Neuronal stem cell (in vitro differentiated cells): ENCODE measurements at regions not wholly inside any gene's neighbourhood (a gene's known extent, or its start where the extent isn't known, plus 50 kb on each side); places are given as distances from the start of the nearest gene placed in this dataset.

ENCODE experiments used
- DNase-seq: peaks from one replicate; pipeline ENCODE4 v3.0.0-alpha.2; 2013; ENCODE audit warnings: low spot score
- H2AFZ ChIP-seq: one replicate; pipeline ENCODE4 v1.6.1; 2013; ENCODE audit warnings: mild to moderate bottlenecking, low read length, inconsistent platforms
- H2AK5ac ChIP-seq: 2 replicates; pipeline ENCODE4 v1.6.1; 2013; ENCODE audit warnings: low read depth, mild to moderate bottlenecking, inconsistent platforms, low read length, moderate library complexity, mixed read lengths
- H2BK120ac ChIP-seq: 2 replicates; pipeline ENCODE4 v1.6.1; 2013; ENCODE audit warnings: low read depth, mild to moderate bottlenecking, inconsistent platforms, low read length, moderate library complexity, mixed read lengths
- H2BK12ac ChIP-seq: one replicate; pipeline ENCODE4 v1.6.1; 2013; ENCODE audit warnings: low read length, inconsistent platforms
- H2BK15ac ChIP-seq: 2 replicates; pipeline ENCODE4 v1.6.1; 2013; ENCODE audit warnings: mild to moderate bottlenecking, low read length, inconsistent platforms, mixed read lengths
- H2BK5ac ChIP-seq: one replicate; pipeline ENCODE4 v1.6.1; 2013; ENCODE audit warnings: inconsistent platforms, mild to moderate bottlenecking, low read length, moderate library complexity
- H3K14ac ChIP-seq: one replicate; pipeline ENCODE4 v1.6.1; 2013; ENCODE audit warnings: low read length, inconsistent platforms
- H3K18ac ChIP-seq: 2 replicates; pipeline ENCODE4 v1.6.1; 2013; ENCODE audit warnings: low read length, inconsistent platforms
- H3K23ac ChIP-seq: 2 replicates; pipeline ENCODE4 v1.6.1; 2013; ENCODE audit warnings: low read depth, mild to moderate bottlenecking, mixed read lengths, low read length, inconsistent platforms; ENCODE audit not compliant: poor library complexity
- H3K27ac ChIP-seq: replicated peaks from 3 replicates; pipeline ENCODE4 v1.5.1; 2013; ENCODE audit warnings: low read length, inconsistent platforms
- H3K27me3 ChIP-seq, 3 experiments: 2 replicates each; pipeline ENCODE4 v1.6.1; 2013; ENCODE audit warnings: low read length in 3 of 3, mild to moderate bottlenecking in 2 of 3, inconsistent platforms in 1 of 3, low read depth in 1 of 3, mixed read lengths in 1 of 3, moderate library complexity in 1 of 3; ENCODE audit not compliant: control insufficient read depth in 3 of 3, insufficient read depth in 3 of 3
- H3K36me3 ChIP-seq, 2 donors: replicated peaks in 1 of 2; 2 replicates each; pipeline ENCODE4 v1.6.1; 2013; ENCODE audit warnings: low read length in 2 of 2; ENCODE audit not compliant: control insufficient read depth in 2 of 2, insufficient read depth in 2 of 2
- H3K4ac ChIP-seq: 2 replicates; pipeline ENCODE4 v1.6.1; 2013; ENCODE audit warnings: inconsistent platforms, mild to moderate bottlenecking, low read length, moderate library complexity
- H3K4me1 ChIP-seq, 2 donors: 1 replicate in 1 of 2; 2 replicates in 1 of 2; pipeline ENCODE4 v1.6.1; 2013; ENCODE audit warnings: low read length in 2 of 2, low read depth in 1 of 2; ENCODE audit not compliant: control insufficient read depth in 2 of 2, insufficient read depth in 1 of 2
- H3K4me2 ChIP-seq: one replicate; pipeline ENCODE4 v1.6.1; 2013; ENCODE audit warnings: mild to moderate bottlenecking, low read length, inconsistent platforms; ENCODE audit not compliant: insufficient read depth, poor library complexity, severe bottlenecking
- H3K4me3 ChIP-seq, 2 donors: 2 replicates each; pipeline ENCODE4 v1.5.1; 2013; ENCODE audit warnings: low read length in 2 of 2, mild to moderate bottlenecking in 2 of 2, inconsistent platforms in 1 of 2, moderate library complexity in 1 of 2
- H3K79me1 ChIP-seq: one replicate; pipeline ENCODE4 v1.6.1; 2013; ENCODE audit warnings: low read depth, mild to moderate bottlenecking, inconsistent platforms, low read length, moderate library complexity
- H3K9ac ChIP-seq: one replicate; pipeline ENCODE4 v1.6.1; 2013; ENCODE audit warnings: mild to moderate bottlenecking, low read depth, low read length, inconsistent platforms; ENCODE audit not compliant: poor library complexity
- H3K9me3 ChIP-seq, 2 donors: replicated peaks in 1 of 2; 2 replicates each; pipeline versions ENCODE3 to v1.6.1; 2013; ENCODE audit warnings: low read length in 2 of 2, mild to moderate bottlenecking in 2 of 2, inconsistent platforms in 1 of 2, low read depth in 1 of 2, mixed read lengths in 1 of 2, moderate library complexity in 1 of 2; ENCODE audit not compliant: control insufficient read depth in 2 of 2, insufficient read depth in 1 of 2
- H4K8ac ChIP-seq: one replicate; pipeline ENCODE4 v1.6.1; 2013; ENCODE audit warnings: low read depth, mild to moderate bottlenecking, inconsistent platforms, low read length, moderate library complexity
- H4K91ac ChIP-seq: one replicate; pipeline ENCODE4 v1.6.1; 2013; ENCODE audit warnings: low read length, low read depth, mild to moderate bottlenecking, inconsistent platforms; ENCODE audit not compliant: poor library complexity
- WGBS, 2 donors: extraction: QIAGEN DNeasy Blood & Tissue Kit; methylation state at CpG; one replicate each; pipeline ENCODE4 v1.1.7; 2013; ENCODE audit warnings: missing lambda C conversion rate in 2 of 2, mixed read lengths in 1 of 2; ENCODE audit not compliant: insufficient read length in 2 of 2, insufficient replicate concordance in 1 of 2; ENCODE audit errors: extremely low coverage in 2 of 2; 5-methylcytosine and 5-hydroxymethylcytosine counted together

- Histone ChIP-seq H2AK5ac (no peak overlapping the region), H3K9ac (no peak overlapping the region), H2BK120ac (no peak overlapping the region), H3K18ac (no peak overlapping the region), H3K36me3 (no peaks in the 10 kb centered on the region), H2BK12ac (no peak overlapping the region), H3K4me2 (no peak overlapping the region), H3K27me3 (no peaks in the 10 kb centered on the region), H3K14ac (no peak overlapping the region), H2BK5ac (no peak overlapping the region), H3K4ac (no peak overlapping the region), H4K91ac (no peak overlapping the region), H3K23ac (no peak overlapping the region), H2BK15ac (no peak overlapping the region), H3K27ac (no peak overlapping the region), H3K9me3 (peaks cover 0 to 2% of the 10 kb centered on the region in 2 donors), H3K4me1 (no peaks in the 10 kb centered on the region), H3K79me1 (no peaks in the 10 kb centered on the region), H2AFZ (no peak overlapping the region), H3K4me3 (no peak overlapping the region), H4K8ac (no peak overlapping the region)
- DNase-seq = no peak
- no CpG with 5 or more reads among the region's 2 CpGs for WGBS, 2 donors
Measured at GRCh38 chr4:108502356-108502755, 118.0 kb upstream of the RPL34 start.

DNA sequence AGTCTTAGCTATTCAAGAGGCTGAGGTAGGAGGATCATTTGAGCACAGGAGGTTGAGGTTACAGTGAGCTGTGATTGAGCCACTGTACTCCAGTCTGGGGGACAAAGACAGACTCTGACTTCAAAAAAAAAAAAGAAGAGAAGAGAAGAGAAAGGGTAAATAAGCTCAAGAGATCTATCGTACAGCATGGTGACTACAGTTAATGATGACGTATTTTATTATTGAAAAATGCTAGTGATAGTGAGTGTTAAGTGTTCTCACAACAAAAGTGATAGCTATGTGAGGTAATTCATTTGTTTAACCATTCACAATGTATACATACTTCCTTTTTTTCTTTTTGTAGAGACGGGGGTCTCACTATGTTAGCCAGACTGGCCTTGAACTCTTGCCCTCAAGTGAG, 121.5 kb upstream of the RPL34 start:
- Histone ChIP-seq H2BK5ac (no peak overlapping the region), H3K27ac (no peak overlapping the region), H2AK5ac (no peak overlapping the region), H3K9ac (no peak overlapping the region), H2BK12ac (no peak overlapping the region), H3K4me1 (no peaks in the 10 kb centered on the region), H2AFZ (no peak overlapping the region), H3K4ac (no peak overlapping the region), H3K4me2 (no peak overlapping the region), H3K9me3 (peaks cover 0 to 2% of the 10 kb centered on the region in 2 donors), H3K18ac (no peak overlapping the region), H3K79me1 (no peaks in the 10 kb centered on the region), H4K91ac (no peak overlapping the region), H2BK120ac (no peak overlapping the region), H4K8ac (no peak overlapping the region), H2BK15ac (no peak overlapping the region), H3K27me3 (no peaks in the 10 kb centered on the region), H3K4me3 (no peak overlapping the region), H3K23ac (no peak overlapping the region), H3K36me3 (no peaks in the 10 kb centered on the region), H3K14ac (no peak overlapping the region)
- WGBS, 2 donors = no CpG with 5 or more reads among the region's 3 CpGs
- DNase-seq = no peak

DNA sequence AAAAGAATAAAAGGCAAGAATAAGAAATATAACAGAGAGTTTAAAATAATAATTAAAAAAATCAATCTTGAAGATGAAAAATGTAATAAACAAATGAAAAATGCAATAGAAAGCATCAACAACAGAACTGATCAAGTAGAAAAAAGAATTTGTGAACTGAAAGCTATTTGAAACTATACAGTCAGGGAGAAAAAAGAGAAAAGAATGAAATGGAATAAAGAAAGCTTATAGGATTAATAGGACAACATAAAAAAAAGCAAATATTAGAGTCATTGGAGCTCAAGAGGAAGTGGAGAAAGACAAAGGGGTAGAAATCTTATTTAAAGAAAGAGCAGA, 126.8 kb upstream of the RPL34 start:
- no peak overlapping the region for H3K27ac ChIP-seq
- H4K91ac ChIP-seq = no peak overlapping the region
- DNase-seq = no peak
- H3K14ac ChIP-seq = no peak overlapping the region
- H2BK120ac ChIP-seq = no peak overlapping the region
- H3K4me2 ChIP-seq = no peak overlapping the region
- H2BK12ac ChIP-seq = no peak overlapping the region
- no peaks in the 10 kb centered on the region for H3K79me1 ChIP-seq
- no peak overlapping the region for H2BK5ac ChIP-seq
- H3K27me3 ChIP-seq = no peaks in the 10 kb centered on the region
- H2BK15ac ChIP-seq = no peak overlapping the region
- no peak overlapping the region for H3K18ac ChIP-seq
- H4K8ac ChIP-seq = no peak overlapping the region
- H2AK5ac ChIP-seq = no peak overlapping the region
- H3K23ac ChIP-seq = no peak overlapping the region
- H3K9me3 ChIP-seq = peaks cover 0 to 2% of the 10 kb centered on the region in 2 donors
- no peaks in the 10 kb centered on the region for H3K36me3 ChIP-seq
- H2AFZ ChIP-seq = no peak overlapping the region
- H3K4ac ChIP-seq = no peak overlapping the region
- H3K4me3 ChIP-seq = no peak overlapping the region
- no peak overlapping the region for H3K9ac ChIP-seq
- no peaks in the 10 kb centered on the region for H3K4me1 ChIP-seq

- Histone ChIP-seq H2AFZ (no peak overlapping the region), H3K23ac (no peak overlapping the region), H3K27me3 (no peaks in the 10 kb centered on the region), H3K4me3 (peak overlapping the region in 1 of 2 donors; percentile 17), H3K9ac (no peak overlapping the region), H2AK5ac (no peak overlapping the region), H3K4me2 (no peak overlapping the region), H3K79me1 (no peaks in the 10 kb centered on the region), H3K27ac (no peak overlapping the region), H2BK12ac (no peak overlapping the region), H3K4ac (no peak overlapping the region), H3K4me1 (no peaks in the 10 kb centered on the region), H3K18ac (no peak overlapping the region), H2BK5ac (no peak overlapping the region), H2BK15ac (no peak overlapping the region), H4K91ac (no peak overlapping the region), H4K8ac (no peak overlapping the region), H3K9me3 (peaks cover 0 to 2% of the 10 kb centered on the region in 2 donors), H2BK120ac (no peak overlapping the region), H3K14ac (no peak overlapping the region), H3K36me3 (no peaks in the 10 kb centered on the region)
- no peak for DNase-seq
- no CpG with 5 or more reads among the region's 4 CpGs for WGBS, 2 donors
Measured at GRCh38 chr4:108492816-108493595, 127.4 kb upstream of the RPL34 start.
